ENCODE measurements at regions not wholly inside any gene's neighbourhood (a gene's known extent, or its start where the extent isn't known, plus 50 kb on each side); places are given as distances from the start of the nearest gene placed in this dataset.

GRCh38 chr16:61362585-61362984 is 673.7 kb downstream of the CDH8 start:
- TF ChIP-seq CTCF (conservative IDR thresholded peaks at IDR 0.05; ENCODE audit: low read depth, low read length) = no peak
- no peak for TF ChIP-seq EZH2phosphoT487 (IDR thresholded peaks at IDR 0.05; ENCODE audit: borderline replicate concordance, low read length)

All from PC-3 (cell line).